ENCODE measurements at regions not wholly inside any gene's neighbourhood (a gene's known extent, or its start where the extent isn't known, plus 50 kb on each side); places are given as distances from the start of the nearest gene placed in this dataset.
"Not testable (repeated sequence)": the region's sequence is repeated elsewhere in the genome, so short reads cannot be mapped to it uniquely, and the experiment has no call there.

GRCh38 chr11:3564383-3564782 lies 77.4 kb downstream of the ART5 start:
- DNase-seq: peak; percentile 61
- not testable (repeated sequence) for H3K36me3 ChIP-seq (ENCODE audit: insufficient read depth, low read length)

DNA sequence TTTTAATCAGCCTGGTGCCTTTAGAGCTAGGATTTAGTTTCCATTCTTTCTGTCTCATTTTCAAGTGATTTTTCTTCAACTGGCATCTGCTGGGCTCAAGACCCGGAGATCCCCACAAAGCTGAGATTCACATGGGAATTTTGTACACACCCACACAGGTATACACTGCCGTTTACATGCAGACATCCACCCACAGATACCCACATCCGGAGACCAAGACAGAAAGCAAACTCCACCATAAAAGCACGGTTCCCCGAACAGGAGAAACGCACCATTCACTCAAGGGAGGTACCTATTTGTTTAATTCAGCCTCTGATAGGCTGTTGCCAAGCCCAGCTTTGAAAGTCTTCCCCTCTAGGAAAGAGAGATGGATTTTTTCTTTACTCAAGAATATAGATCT lies 87.2 kb downstream of the ART5 start:
- H3K9me2 ChIP-seq (replicated peaks; ENCODE audit: insufficient read depth, low read length): not testable (repeated sequence)

More at GRCh38 chr11:3564383-3564782, 77.4 kb downstream of the ART5 start:
- H3K9me2 ChIP-seq (replicated peaks; ENCODE audit: insufficient read depth, low read length); H3K9me3 ChIP-seq (ENCODE audit: low read length); H3K27me3 ChIP-seq (ENCODE audit: low read length); H3K79me2 ChIP-seq (ENCODE audit: low read length); H3K4me1 ChIP-seq (ENCODE audit: low read length); H3K9ac ChIP-seq (ENCODE audit: low read length); H3K4me2 ChIP-seq (ENCODE audit: low read depth, low read length, poor library complexity, severe bottlenecking); H4K20me1 ChIP-seq (ENCODE audit: insufficient read depth, low read depth, low read length); H2AFZ ChIP-seq (ENCODE audit: low read length); H3K4me3 ChIP-seq (ENCODE audit: low read length); H3K27ac ChIP-seq (ENCODE audit: low read length): not testable (repeated sequence)

DNA sequence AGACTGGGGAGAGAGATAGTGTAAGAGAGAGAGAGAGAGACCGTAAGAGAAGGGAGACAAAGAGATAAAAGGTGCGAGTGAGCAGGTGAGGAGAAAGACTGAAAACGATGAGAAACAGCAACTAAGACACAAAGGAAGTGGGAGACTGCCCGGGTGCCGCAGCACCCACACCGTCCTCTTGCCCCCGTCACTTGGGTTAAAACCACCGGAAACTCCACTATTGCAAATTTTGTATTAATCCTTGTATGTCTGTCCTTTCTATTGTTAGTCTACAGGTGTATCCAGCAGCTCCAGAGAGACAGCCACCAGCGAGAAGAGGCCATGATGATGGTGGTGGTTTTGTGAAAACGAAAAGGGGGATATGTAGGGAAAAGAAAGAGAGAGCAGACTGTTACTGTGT lies 96.8 kb downstream of the ART5 start:
- not testable (repeated sequence) for H3K9me3 ChIP-seq (ENCODE audit: low read length); H3K4me1 ChIP-seq (ENCODE audit: low read length); H4K20me1 ChIP-seq (ENCODE audit: insufficient read depth, low read depth, low read length); H3K9me2 ChIP-seq (replicated peaks; ENCODE audit: insufficient read depth, low read length); H3K27me3 ChIP-seq (ENCODE audit: low read length); H3K27ac ChIP-seq (ENCODE audit: low read length); H3K4me3 ChIP-seq (ENCODE audit: low read length); H3K9ac ChIP-seq (ENCODE audit: low read length); H3K79me2 ChIP-seq (ENCODE audit: low read length); DNase-seq; H3K4me2 ChIP-seq (ENCODE audit: low read depth, low read length, poor library complexity, severe bottlenecking); H2AFZ ChIP-seq (ENCODE audit: low read length); H3K36me3 ChIP-seq (ENCODE audit: insufficient read depth, low read length)

More for the DNA sequence above, 87.2 kb downstream of the ART5 start:
- H4K20me1 ChIP-seq (ENCODE audit: insufficient read depth, low read depth, low read length); H3K36me3 ChIP-seq (ENCODE audit: insufficient read depth, low read length); H3K27ac ChIP-seq (ENCODE audit: low read length); H3K9me3 ChIP-seq (ENCODE audit: low read length); H3K79me2 ChIP-seq (ENCODE audit: low read length); H3K4me3 ChIP-seq (ENCODE audit: low read length); H2AFZ ChIP-seq (ENCODE audit: low read length); H3K27me3 ChIP-seq (ENCODE audit: low read length); H3K9ac ChIP-seq (ENCODE audit: low read length); DNase-seq; H3K4me1 ChIP-seq (ENCODE audit: low read length); H3K4me2 ChIP-seq (ENCODE audit: low read depth, low read length, poor library complexity, severe bottlenecking): not testable (repeated sequence)

DNA sequence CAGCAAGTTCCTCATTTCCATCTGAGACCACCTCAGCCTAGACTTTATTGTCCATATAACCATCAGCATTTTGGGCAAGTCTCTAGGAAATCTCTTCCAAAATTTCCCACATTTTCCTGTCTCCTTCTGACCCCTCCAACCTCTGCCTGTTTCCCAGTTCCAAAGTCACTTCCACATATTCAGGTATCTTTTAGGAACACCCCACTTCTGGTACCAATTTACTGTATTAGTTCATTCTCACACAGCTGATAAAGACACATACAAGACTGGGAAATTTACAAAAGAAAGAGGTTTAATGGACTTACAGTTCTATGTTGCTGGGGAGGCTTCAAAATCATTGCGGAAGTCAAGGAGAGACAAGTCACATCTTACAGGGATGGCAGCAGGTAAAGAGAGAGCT lies 103.6 kb downstream of the ART5 start:
- H4K20me1 ChIP-seq (ENCODE audit: insufficient read depth, low read depth, low read length); H3K4me3 ChIP-seq (ENCODE audit: low read length); H2AFZ ChIP-seq (ENCODE audit: low read length); H3K9me2 ChIP-seq (replicated peaks; ENCODE audit: insufficient read depth, low read length); H3K27ac ChIP-seq (ENCODE audit: low read length); H3K4me2 ChIP-seq (ENCODE audit: low read depth, low read length, poor library complexity, severe bottlenecking); H3K36me3 ChIP-seq (ENCODE audit: insufficient read depth, low read length); H3K79me2 ChIP-seq (ENCODE audit: low read length); DNase-seq; H3K9me3 ChIP-seq (ENCODE audit: low read length); H3K9ac ChIP-seq (ENCODE audit: low read length); H3K4me1 ChIP-seq (ENCODE audit: low read length); H3K27me3 ChIP-seq (ENCODE audit: low read length): not testable (repeated sequence)

GRCh38 chr11:3537254-3537653 lies 104.5 kb downstream of the ART5 start:
- not testable (repeated sequence) for H3K4me3 ChIP-seq (ENCODE audit: low read length); H3K79me2 ChIP-seq (ENCODE audit: low read length); H3K36me3 ChIP-seq (ENCODE audit: insufficient read depth, low read length); H4K20me1 ChIP-seq (ENCODE audit: insufficient read depth, low read depth, low read length); H3K9me3 ChIP-seq (ENCODE audit: low read length); H3K9ac ChIP-seq (ENCODE audit: low read length); H3K27me3 ChIP-seq (ENCODE audit: low read length); H3K4me2 ChIP-seq (ENCODE audit: low read depth, low read length, poor library complexity, severe bottlenecking); H3K9me2 ChIP-seq (replicated peaks; ENCODE audit: insufficient read depth, low read length); DNase-seq; H3K27ac ChIP-seq (ENCODE audit: low read length); H3K4me1 ChIP-seq (ENCODE audit: low read length); H2AFZ ChIP-seq (ENCODE audit: low read length)

GRCh38 chr11:3532958-3533357 lies 108.8 kb downstream of the ART5 start:
- not testable (repeated sequence) for H3K36me3 ChIP-seq (ENCODE audit: insufficient read depth, low read length); H3K27ac ChIP-seq (ENCODE audit: low read length); H3K27me3 ChIP-seq (ENCODE audit: low read length); DNase-seq; H3K9me3 ChIP-seq (ENCODE audit: low read length); H3K9me2 ChIP-seq (replicated peaks; ENCODE audit: insufficient read depth, low read length); H3K4me1 ChIP-seq (ENCODE audit: low read length); H2AFZ ChIP-seq (ENCODE audit: low read length); H3K4me3 ChIP-seq (ENCODE audit: low read length); H3K79me2 ChIP-seq (ENCODE audit: low read length); H3K9ac ChIP-seq (ENCODE audit: low read length); H4K20me1 ChIP-seq (ENCODE audit: insufficient read depth, low read depth, low read length); H3K4me2 ChIP-seq (ENCODE audit: low read depth, low read length, poor library complexity, severe bottlenecking)

GRCh38 chr11:3531280-3531679 lies 110.5 kb downstream of the ART5 start:
- H3K4me2 ChIP-seq (ENCODE audit: low read depth, low read length, poor library complexity, severe bottlenecking); H3K4me3 ChIP-seq (ENCODE audit: low read length); H3K79me2 ChIP-seq (ENCODE audit: low read length); H3K9me2 ChIP-seq (replicated peaks; ENCODE audit: insufficient read depth, low read length); H3K4me1 ChIP-seq (ENCODE audit: low read length); DNase-seq; H2AFZ ChIP-seq (ENCODE audit: low read length); H3K27me3 ChIP-seq (ENCODE audit: low read length); H3K27ac ChIP-seq (ENCODE audit: low read length); H3K9ac ChIP-seq (ENCODE audit: low read length); H3K9me3 ChIP-seq (ENCODE audit: low read length); H3K36me3 ChIP-seq (ENCODE audit: insufficient read depth, low read length); H4K20me1 ChIP-seq (ENCODE audit: insufficient read depth, low read depth, low read length): not testable (repeated sequence)

DNA sequence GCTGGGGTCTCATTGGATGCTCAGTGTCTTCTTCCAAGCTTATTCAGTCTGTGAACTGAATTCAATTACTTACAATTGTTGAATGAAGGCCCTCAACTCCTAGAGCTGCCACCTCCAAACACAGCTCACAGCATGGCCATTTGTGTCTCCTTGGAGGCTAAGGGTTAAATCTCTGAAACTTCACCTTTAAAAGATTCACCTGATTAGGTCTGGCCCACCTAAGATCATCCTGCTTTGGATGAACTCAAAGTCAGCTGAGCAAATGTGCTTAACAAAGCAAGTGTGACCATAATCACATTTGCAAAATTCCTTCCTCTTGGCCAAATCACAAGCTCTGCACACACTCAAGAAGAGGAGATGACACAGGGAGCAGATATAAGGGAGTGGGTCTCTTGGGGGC lies 118.2 kb downstream of the ART5 start:
- H3K4me2 ChIP-seq (ENCODE audit: low read depth, low read length, poor library complexity, severe bottlenecking); H3K9me2 ChIP-seq (replicated peaks; ENCODE audit: insufficient read depth, low read length); H3K4me1 ChIP-seq (ENCODE audit: low read length); H3K9me3 ChIP-seq (ENCODE audit: low read length); H3K9ac ChIP-seq (ENCODE audit: low read length); H3K36me3 ChIP-seq (ENCODE audit: insufficient read depth, low read length); H3K27ac ChIP-seq (ENCODE audit: low read length); H3K79me2 ChIP-seq (ENCODE audit: low read length); H3K27me3 ChIP-seq (ENCODE audit: low read length); H4K20me1 ChIP-seq (ENCODE audit: insufficient read depth, low read depth, low read length); H2AFZ ChIP-seq (ENCODE audit: low read length); H3K4me3 ChIP-seq (ENCODE audit: low read length); DNase-seq: not testable (repeated sequence)

DNA sequence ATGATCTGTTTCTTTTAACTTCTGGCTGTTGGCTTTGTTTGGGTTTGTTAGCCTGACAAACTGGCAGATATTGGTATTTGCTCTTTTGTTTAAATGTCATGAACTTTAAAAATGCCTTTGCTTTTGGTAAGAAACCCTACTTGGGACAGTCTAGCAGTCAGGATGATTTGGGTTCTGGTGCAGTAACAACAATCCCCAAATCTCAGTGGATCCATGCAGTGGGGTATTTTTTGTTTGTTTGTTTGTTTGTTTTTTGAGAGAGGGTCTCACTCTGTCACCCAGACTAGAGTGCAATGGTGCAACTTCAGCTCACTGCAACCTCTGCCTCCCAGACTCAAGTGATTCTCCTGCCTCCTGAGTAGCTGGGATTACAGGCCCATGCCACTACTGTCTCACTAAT lies 120.9 kb downstream of the ART5 start:
- H3K79me2 ChIP-seq (ENCODE audit: low read length); H3K9ac ChIP-seq (ENCODE audit: low read length); H3K4me1 ChIP-seq (ENCODE audit: low read length); H3K36me3 ChIP-seq (ENCODE audit: insufficient read depth, low read length); H3K9me2 ChIP-seq (replicated peaks; ENCODE audit: insufficient read depth, low read length); DNase-seq; H4K20me1 ChIP-seq (ENCODE audit: insufficient read depth, low read depth, low read length); H3K27ac ChIP-seq (ENCODE audit: low read length); H3K4me2 ChIP-seq (ENCODE audit: low read depth, low read length, poor library complexity, severe bottlenecking); H3K9me3 ChIP-seq (ENCODE audit: low read length); H3K27me3 ChIP-seq (ENCODE audit: low read length); H2AFZ ChIP-seq (ENCODE audit: low read length); H3K4me3 ChIP-seq (ENCODE audit: low read length): not testable (repeated sequence)

Data from Karpas-422 (cell line).